ENCODE measurements at regions not wholly inside any gene's neighbourhood (a gene's known extent, or its start where the extent isn't known, plus 50 kb on each side); places are given as distances from the start of the nearest gene placed in this dataset.

DNA sequence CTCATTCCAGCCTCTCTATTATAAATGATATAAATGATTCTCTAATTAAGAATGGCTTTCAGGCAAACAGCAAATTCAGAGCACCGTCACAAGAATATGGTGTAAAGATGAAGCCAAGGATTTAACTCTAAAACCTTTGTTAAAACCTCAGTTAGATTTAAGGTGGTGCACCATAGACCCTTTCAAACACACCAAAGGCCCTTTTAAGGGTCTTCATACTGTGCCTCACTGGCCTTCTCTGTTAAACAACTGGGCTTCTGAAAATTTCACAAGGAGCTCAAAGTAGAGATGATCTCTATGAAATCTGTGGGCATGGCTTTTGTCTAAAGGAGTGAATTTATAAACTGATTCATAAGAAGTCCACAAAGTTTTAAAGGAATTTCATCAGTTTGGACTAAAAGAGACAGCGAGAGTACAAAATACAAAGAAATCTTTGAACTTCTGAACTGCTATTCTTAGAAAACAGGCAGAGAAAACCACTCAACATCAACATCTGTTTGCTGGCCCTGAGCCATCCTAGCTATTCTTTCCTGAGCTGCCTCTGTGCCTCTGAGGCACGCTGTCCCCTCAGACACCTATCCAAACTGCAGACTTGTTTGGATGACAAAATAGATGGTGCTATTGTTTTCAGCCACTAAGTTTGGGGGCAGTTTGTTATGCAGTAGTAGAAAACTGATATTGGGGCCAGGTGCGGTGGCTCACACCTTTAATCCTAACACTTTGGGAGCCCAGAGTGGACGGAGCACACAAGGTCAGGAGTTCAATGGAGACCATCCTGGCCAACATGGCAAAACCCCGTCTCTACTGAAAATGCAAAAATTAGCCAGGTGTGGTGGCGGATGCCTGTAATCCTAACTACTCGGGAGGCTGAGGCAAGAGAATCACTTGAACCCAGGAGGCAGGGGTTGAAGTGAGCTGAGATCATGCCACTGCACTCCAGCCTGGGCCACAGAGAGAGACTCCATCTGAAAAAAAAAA is 72.9 kb upstream of the MYCN start:
- no peak overlapping the region for H3K4me2 ChIP-seq (ENCODE audit: extremely low read depth, insufficient read depth, low read length)
- no peak for DNase-seq (ENCODE audit: low read depth in 2 of 2)
- H3K36me3 ChIP-seq (ENCODE audit: control insufficient read depth, insufficient read depth, low read length) = no peaks in the 10 kb centered on the region
- no peak for TF ChIP-seq EZH2 (IDR thresholded peaks at IDR 0.05; ENCODE audit: low read length, missing control alignments)
- TF ChIP-seq, protein P1, sequence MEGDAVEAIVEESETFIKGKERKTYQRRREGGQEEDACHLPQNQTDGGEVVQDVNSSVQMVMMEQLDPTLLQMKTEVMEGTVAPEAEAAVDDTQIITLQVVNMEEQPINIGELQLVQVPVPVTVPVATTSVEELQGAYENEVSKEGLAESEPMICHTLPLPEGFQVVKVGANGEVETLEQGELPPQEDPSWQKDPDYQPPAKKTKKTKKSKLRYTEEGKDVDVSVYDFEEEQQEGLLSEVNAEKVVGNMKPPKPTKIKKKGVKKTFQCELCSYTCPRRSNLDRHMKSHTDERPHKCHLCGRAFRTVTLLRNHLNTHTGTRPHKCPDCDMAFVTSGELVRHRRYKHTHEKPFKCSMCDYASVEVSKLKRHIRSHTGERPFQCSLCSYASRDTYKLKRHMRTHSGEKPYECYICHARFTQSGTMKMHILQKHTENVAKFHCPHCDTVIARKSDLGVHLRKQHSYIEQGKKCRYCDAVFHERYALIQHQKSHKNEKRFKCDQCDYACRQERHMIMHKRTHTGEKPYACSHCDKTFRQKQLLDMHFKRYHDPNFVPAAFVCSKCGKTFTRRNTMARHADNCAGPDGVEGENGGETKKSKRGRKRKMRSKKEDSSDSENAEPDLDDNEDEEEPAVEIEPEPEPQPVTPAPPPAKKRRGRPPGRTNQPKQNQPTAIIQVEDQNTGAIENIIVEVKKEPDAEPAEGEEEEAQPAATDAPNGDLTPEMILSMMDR (conservative IDR thresholded peaks at IDR 0.05 in 1 of 2, IDR thresholded peaks at IDR 0.05 in 1 of 2; ENCODE audit: low read depth in 1 of 2, low read length in 2 of 2) = no peak
- H3K4me3 ChIP-seq (replicated peaks in 1 of 4; ENCODE audit: control extremely low read depth in 1 of 4, insufficient read depth in 1 of 4, low read depth in 3 of 4, low read length in 4 of 4) = no peak overlapping the region
- H3K27me3 ChIP-seq (ENCODE audit: control insufficient read depth, insufficient read depth, low read length) = no peaks in the 10 kb centered on the region
- H3K79me2 ChIP-seq (ENCODE audit: control insufficient read depth, insufficient read depth, low read length) = no peaks in the 10 kb centered on the region
- H3K9me3 ChIP-seq (ENCODE audit: control insufficient read depth, insufficient read depth, low read depth, low read length) = no peaks in the 10 kb centered on the region
- no peak overlapping the region for H2AFZ ChIP-seq (ENCODE audit: low read length)
- H3K4me1 ChIP-seq (ENCODE audit: control insufficient read depth, extremely low read depth, insufficient read depth, low read length) = no peaks in the 10 kb centered on the region
- no peak overlapping the region for H3K9ac ChIP-seq (ENCODE audit: insufficient read depth, low read length)
- no peak overlapping the region for H3K27ac ChIP-seq (ENCODE audit: insufficient read depth, low read length)
- no peaks in the 10 kb centered on the region for H4K20me1 ChIP-seq (ENCODE audit: control insufficient read depth, extremely low read depth, insufficient read depth, low read length)

DNA sequence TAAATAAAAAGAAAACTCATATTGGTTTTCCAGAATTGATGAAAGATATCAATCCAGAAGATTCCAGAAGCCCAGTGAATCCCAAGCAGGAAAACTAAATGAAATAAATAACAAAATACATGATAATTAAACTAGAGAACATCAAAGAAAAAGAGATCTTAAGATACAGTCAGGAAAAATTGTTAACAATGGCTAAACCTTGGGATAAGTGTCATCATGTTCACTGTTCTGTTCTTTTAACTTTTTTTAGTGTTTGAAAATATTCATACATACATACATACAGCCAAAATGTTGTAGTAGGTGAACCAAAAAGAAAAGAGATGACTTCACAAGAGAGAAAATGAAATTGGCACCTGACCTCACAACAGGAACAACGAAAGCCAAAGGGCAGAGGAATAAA is 72.2 kb upstream of the MYCN start:
- H2AFZ ChIP-seq (ENCODE audit: low read length) = no peak overlapping the region
- no peaks in the 10 kb centered on the region for H3K4me1 ChIP-seq (ENCODE audit: control insufficient read depth, extremely low read depth, insufficient read depth, low read length)
- TF ChIP-seq, protein P1 (conservative IDR thresholded peaks at IDR 0.05 in 1 of 2, IDR thresholded peaks at IDR 0.05 in 1 of 2; ENCODE audit: low read depth in 1 of 2, low read length in 2 of 2) = no peak
- no peak for TF ChIP-seq EZH2 (IDR thresholded peaks at IDR 0.05; ENCODE audit: low read length, missing control alignments)
- no peak overlapping the region for H3K4me2 ChIP-seq (ENCODE audit: extremely low read depth, insufficient read depth, low read length)
- H3K9me3 ChIP-seq (ENCODE audit: control insufficient read depth, insufficient read depth, low read depth, low read length) = no peaks in the 10 kb centered on the region
- no peaks in the 10 kb centered on the region for H3K79me2 ChIP-seq (ENCODE audit: control insufficient read depth, insufficient read depth, low read length)
- no peaks in the 10 kb centered on the region for H3K36me3 ChIP-seq (ENCODE audit: control insufficient read depth, insufficient read depth, low read length)
- no peaks in the 10 kb centered on the region for H3K27me3 ChIP-seq (ENCODE audit: control insufficient read depth, insufficient read depth, low read length)
- H3K27ac ChIP-seq (ENCODE audit: insufficient read depth, low read length) = no peak overlapping the region
- H4K20me1 ChIP-seq (ENCODE audit: control insufficient read depth, extremely low read depth, insufficient read depth, low read length) = no peaks in the 10 kb centered on the region
- no peak overlapping the region for H3K9ac ChIP-seq (ENCODE audit: insufficient read depth, low read length)
- H3K4me3 ChIP-seq (replicated peaks in 1 of 4; ENCODE audit: control extremely low read depth in 1 of 4, insufficient read depth in 1 of 4, low read depth in 3 of 4, low read length in 4 of 4) = no peak overlapping the region
- no peak for DNase-seq (ENCODE audit: low read depth in 2 of 2)

GRCh38 chr2:15868704-15869103 is 71.6 kb upstream of the MYCN start:
- Histone ChIP-seq H3K79me2 (ENCODE audit: control insufficient read depth, insufficient read depth, low read length) (no peaks in the 10 kb centered on the region), H3K36me3 (ENCODE audit: control insufficient read depth, insufficient read depth, low read length) (no peaks in the 10 kb centered on the region), H3K4me3 (replicated peaks in 1 of 4; ENCODE audit: control extremely low read depth in 1 of 4, insufficient read depth in 1 of 4, low read depth in 3 of 4, low read length in 4 of 4) (no peak overlapping the region), H3K9me3 (ENCODE audit: control insufficient read depth, insufficient read depth, low read depth, low read length) (no peaks in the 10 kb centered on the region), H2AFZ (ENCODE audit: low read length) (no peak overlapping the region), H4K20me1 (ENCODE audit: control insufficient read depth, extremely low read depth, insufficient read depth, low read length) (no peaks in the 10 kb centered on the region), H3K9ac (ENCODE audit: insufficient read depth, low read length) (no peak overlapping the region), H3K27ac (ENCODE audit: insufficient read depth, low read length) (no peak overlapping the region), H3K4me2 (ENCODE audit: extremely low read depth, insufficient read depth, low read length) (no peak overlapping the region), H3K27me3 (ENCODE audit: control insufficient read depth, insufficient read depth, low read length) (no peaks in the 10 kb centered on the region), H3K4me1 (ENCODE audit: control insufficient read depth, extremely low read depth, insufficient read depth, low read length) (no peaks in the 10 kb centered on the region)
- DNase-seq (ENCODE audit: low read depth in 2 of 2) = no peak
- TF ChIP-seq EZH2 (IDR thresholded peaks at IDR 0.05; ENCODE audit: low read length, missing control alignments) = no peak
- TF ChIP-seq, protein P1 (conservative IDR thresholded peaks at IDR 0.05 in 1 of 2, IDR thresholded peaks at IDR 0.05 in 1 of 2; ENCODE audit: low read depth in 1 of 2, low read length in 2 of 2) = no peak
